C4-2B (cell line): ENCODE measurements at regions not wholly inside any gene's neighbourhood (a gene's known extent, or its start where the extent isn't known, plus 50 kb on each side); places are given as distances from the start of the nearest gene placed in this dataset.

Experiments
- ZFX ChIP-seq: fragments of 450-650 bp; IDR thresholded peaks from 2 replicates; pipeline ENCODE4 v1.6.1; 2017
- TF ChIP-seq, protein P1 (sequence below): fragments of 450-650 bp; conservative IDR thresholded peaks from 2 replicates; pipeline ENCODE4 v1.5.1; 2017; ENCODE audit warnings: mild to moderate bottlenecking

DNA sequence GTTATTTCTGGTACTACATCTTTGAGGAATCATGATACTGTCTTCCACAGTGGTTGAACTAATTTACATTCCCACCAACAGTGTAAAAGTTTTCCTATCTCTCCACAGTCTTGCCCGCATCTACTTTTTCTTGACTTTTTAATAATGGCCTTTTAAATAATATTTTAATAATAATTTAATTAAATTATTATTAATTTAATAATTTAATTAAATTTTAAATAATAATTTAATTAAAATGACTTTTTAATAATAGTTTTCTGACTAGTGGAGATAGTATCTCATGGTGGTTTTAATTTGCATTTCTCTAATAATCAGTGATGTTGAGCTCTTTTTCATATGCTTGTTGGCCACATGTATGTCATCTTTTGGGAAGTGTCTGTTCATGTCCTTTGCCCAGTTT is 1395.0 kb upstream of the ADGRL3 start:
- TF ChIP-seq, protein P1, sequence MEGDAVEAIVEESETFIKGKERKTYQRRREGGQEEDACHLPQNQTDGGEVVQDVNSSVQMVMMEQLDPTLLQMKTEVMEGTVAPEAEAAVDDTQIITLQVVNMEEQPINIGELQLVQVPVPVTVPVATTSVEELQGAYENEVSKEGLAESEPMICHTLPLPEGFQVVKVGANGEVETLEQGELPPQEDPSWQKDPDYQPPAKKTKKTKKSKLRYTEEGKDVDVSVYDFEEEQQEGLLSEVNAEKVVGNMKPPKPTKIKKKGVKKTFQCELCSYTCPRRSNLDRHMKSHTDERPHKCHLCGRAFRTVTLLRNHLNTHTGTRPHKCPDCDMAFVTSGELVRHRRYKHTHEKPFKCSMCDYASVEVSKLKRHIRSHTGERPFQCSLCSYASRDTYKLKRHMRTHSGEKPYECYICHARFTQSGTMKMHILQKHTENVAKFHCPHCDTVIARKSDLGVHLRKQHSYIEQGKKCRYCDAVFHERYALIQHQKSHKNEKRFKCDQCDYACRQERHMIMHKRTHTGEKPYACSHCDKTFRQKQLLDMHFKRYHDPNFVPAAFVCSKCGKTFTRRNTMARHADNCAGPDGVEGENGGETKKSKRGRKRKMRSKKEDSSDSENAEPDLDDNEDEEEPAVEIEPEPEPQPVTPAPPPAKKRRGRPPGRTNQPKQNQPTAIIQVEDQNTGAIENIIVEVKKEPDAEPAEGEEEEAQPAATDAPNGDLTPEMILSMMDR, result no peak
- TF ChIP-seq ZFX, result no peak
